HUES6 (cell line): ENCODE measurements at regions not wholly inside any gene's neighbourhood (a gene's known extent, or its start where the extent isn't known, plus 50 kb on each side); places are given as distances from the start of the nearest gene placed in this dataset.

ENCODE experiments used
- H3K27ac ChIP-seq: 2 replicates; pipeline ENCODE4 v1.7.0; 2013; ENCODE audit warnings: low read depth, mild to moderate bottlenecking, low read length, inconsistent platforms
- H3K27me3 ChIP-seq: 2 replicates; pipeline ENCODE4 v1.6.1; 2013; ENCODE audit warnings: low read length; ENCODE audit not compliant: control insufficient read depth, insufficient read depth
- H3K36me3 ChIP-seq: 2 replicates; pipeline ENCODE4 v1.6.1; 2013; ENCODE audit warnings: low read length; ENCODE audit not compliant: control insufficient read depth, insufficient read depth
- H3K4me1 ChIP-seq: 2 replicates; pipeline ENCODE4 v1.6.1; 2013; ENCODE audit warnings: low read length; ENCODE audit not compliant: control insufficient read depth, insufficient read depth
- H3K4me3 ChIP-seq: 2 replicates; pipeline ENCODE4 v1.5.1; 2013; ENCODE audit warnings: low read depth, low read length
- H3K9ac ChIP-seq: one replicate; pipeline ENCODE4 v1.6.1; 2013; ENCODE audit warnings: mild to moderate bottlenecking, low read length
- H3K9me3 ChIP-seq: 2 replicates; pipeline ENCODE4 v1.6.1; 2013; ENCODE audit warnings: low read depth, low read length; ENCODE audit not compliant: control insufficient read depth, insufficient read depth

DNA sequence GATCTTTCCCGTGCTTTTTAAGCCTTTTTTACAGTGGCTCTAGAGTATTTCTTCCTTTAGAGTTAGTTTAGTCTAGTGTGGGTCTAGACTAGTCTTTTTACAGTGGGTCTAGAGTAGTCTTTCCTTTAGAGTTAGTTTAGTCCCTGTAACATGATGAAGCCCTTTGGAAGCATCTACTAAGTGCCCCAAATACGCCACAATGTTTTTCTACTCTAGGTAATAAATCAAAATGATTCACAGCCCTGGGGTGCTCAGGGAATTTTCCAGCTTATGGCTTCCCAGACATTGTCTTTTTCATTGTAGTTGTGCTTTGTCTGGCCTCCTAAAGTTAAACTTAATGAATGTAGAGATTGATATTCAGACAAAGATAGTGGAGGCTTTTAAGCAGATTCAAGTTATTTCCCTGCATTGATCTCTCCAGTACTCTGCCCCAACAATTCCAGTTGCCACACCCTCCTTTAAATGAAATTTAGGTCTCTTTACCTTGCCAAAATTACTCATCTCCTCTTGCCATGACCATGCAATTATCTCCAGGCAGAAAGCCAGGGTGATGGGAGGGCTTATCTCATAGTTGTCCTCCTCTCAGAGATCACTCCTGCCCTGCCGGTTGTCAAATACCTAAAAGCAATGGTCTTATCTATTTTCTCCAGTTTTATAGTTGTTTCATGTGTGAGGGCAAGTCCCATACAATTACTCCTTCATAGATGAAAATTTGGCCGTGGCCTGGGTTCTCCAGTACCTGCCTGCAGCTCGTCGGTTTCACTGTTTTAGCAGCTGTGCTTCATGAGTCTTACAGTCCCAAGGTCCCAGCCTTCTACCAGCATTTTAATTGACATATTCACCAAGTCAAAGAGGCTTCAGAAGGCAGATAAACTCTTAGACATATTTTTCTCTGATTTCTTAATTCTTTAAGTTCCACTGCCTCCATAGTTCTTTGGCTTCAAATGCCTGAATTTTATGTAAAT is 794.0 kb upstream of the COX7C start:
- Histone ChIP-seq H3K27me3 (no peaks in the 10 kb centered on the region), H3K4me1 (no peaks in the 10 kb centered on the region), H3K27ac (no peak overlapping the region), H3K36me3 (no peaks in the 10 kb centered on the region), H3K4me3 (no peak overlapping the region), H3K9ac (no peak overlapping the region), H3K9me3 (no peaks in the 10 kb centered on the region)

DNA sequence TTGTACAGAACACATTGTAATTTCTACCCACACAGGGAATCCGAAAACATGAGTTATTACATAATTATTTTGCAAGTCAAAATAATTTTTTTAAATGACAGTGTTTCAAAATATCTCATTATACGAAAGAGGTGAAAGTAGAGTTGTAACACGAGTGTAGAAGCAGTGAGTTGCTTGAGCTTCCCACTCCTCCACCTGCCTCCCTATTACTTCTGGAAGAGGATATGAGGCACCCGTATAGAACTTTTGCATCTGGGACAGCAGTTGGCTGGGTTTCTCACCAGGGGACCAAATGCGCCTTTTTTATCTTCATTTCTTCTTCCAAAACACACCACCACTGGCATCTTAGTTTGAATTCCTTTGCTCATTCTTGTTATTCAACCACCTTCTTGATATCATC is 779.0 kb upstream of the COX7C start:
- no peak overlapping the region for H3K27ac ChIP-seq
- H3K4me1 ChIP-seq, result peaks cover 6% of the 10 kb centered on the region; the same call in 1 of the 2 replicates
- H3K9ac ChIP-seq, result no peak overlapping the region
- H3K4me3 ChIP-seq, result no peak overlapping the region
- no peaks in the 10 kb centered on the region for H3K9me3 ChIP-seq
- H3K27me3 ChIP-seq, result no peaks in the 10 kb centered on the region
- no peaks in the 10 kb centered on the region for H3K36me3 ChIP-seq

- Histone ChIP-seq H3K9ac (no peak overlapping the region), H3K4me1 (peaks cover 8% of the 10 kb centered on the region; the same call in 1 of the 2 replicates), H3K4me3 (no peak overlapping the region), H3K9me3 (no peaks in the 10 kb centered on the region), H3K36me3 (no peaks in the 10 kb centered on the region), H3K27ac (no peak overlapping the region), H3K27me3 (no peaks in the 10 kb centered on the region)
Measured at GRCh38 chr5:85841653-85842052, 776.1 kb upstream of the COX7C start.

- H3K36me3 ChIP-seq, result no peaks in the 10 kb centered on the region
Measured at GRCh38 chr5:85843535-85843934, 774.2 kb upstream of the COX7C start.

DNA sequence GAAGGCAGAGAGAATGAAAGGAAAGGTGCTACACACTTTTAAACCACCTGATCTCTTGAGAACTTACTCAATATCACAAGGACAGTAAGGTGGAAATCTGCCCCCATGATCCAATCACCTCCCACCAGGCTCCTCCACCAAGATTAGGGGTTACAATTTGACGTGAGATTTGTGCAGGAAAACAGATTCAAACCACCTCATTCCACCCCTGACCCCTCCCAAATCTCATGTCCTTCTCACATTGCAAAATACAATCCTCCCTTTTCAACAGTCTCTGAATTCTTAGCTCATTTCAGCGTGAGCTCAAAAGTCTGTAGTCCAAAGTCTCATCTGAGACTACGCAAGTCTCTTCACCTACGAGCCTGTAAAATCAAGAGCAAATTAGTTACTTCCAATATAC is 768.3 kb upstream of the COX7C start:
- H3K27ac ChIP-seq, result no peak overlapping the region
- no peaks in the 10 kb centered on the region for H3K36me3 ChIP-seq
- H3K27me3 ChIP-seq, result no peaks in the 10 kb centered on the region
- H3K4me1 ChIP-seq, result no peaks in the 10 kb centered on the region
- no peak overlapping the region for H3K4me3 ChIP-seq
- peaks cover 10% of the 10 kb centered on the region for H3K9me3 ChIP-seq
- no peak overlapping the region for H3K9ac ChIP-seq

More at GRCh38 chr5:85843535-85843934, 774.2 kb upstream of the COX7C start:
- Histone ChIP-seq H3K27me3 (no peaks in the 10 kb centered on the region), H3K27ac (no peak overlapping the region), H3K9me3 (no peaks in the 10 kb centered on the region), H3K4me1 (peaks cover 8% of the 10 kb centered on the region; the same call in 1 of the 2 replicates), H3K4me3 (no peak overlapping the region), H3K9ac (no peak overlapping the region)

DNA sequence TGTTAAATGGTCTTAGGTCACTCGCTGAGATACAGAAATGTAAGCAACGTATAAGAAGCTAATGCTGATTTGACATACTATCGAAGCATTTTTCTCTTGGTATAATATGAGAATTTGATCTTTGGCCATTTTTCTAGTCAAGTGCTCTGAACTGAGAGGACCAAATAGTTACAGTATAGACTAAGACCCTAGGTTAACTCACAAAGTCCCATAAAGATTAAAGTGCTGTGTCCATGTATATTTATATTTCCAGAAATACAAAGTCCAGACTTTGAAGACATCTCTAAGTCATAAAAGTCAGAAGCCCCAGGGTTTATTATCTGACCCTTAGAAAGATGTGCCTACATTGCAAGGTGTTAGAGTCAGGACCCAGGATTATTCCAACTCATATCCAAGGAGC is 752.4 kb upstream of the COX7C start:
- Histone ChIP-seq H3K9me3 (no peaks in the 10 kb centered on the region), H3K27ac (no peak overlapping the region), H3K4me3 (no peak overlapping the region), H3K4me1 (no peaks in the 10 kb centered on the region), H3K27me3 (no peaks in the 10 kb centered on the region), H3K9ac (no peak overlapping the region), H3K36me3 (no peaks in the 10 kb centered on the region)

- H3K4me3 ChIP-seq, result no peak overlapping the region
- H3K9me3 ChIP-seq, result no peaks in the 10 kb centered on the region
- no peaks in the 10 kb centered on the region for H3K36me3 ChIP-seq
- H3K27ac ChIP-seq, result no peak overlapping the region
- H3K4me1 ChIP-seq, result no peaks in the 10 kb centered on the region
- H3K27me3 ChIP-seq, result no peaks in the 10 kb centered on the region
- H3K9ac ChIP-seq, result no peak overlapping the region
Measured at GRCh38 chr5:85868070-85868469, 749.7 kb upstream of the COX7C start.

DNA sequence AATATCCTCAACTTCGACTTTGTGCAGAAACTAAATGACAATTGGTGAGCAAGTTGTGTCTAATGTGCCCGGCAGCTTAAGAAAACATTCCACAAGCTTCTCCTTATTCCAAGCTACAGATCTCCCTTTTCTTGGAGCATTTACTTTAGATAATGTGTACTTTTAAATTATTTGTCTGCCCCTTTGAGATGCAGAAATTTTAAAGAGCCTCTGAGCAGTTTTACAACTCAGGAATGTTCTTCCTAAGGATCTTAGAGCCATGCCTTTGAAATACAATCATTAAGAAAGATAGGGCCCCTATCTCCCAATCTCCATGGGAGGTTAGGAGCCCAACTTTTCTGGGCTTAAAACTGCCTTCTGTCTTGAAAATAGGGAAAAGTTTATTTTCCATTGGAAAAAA is 723.7 kb upstream of the COX7C start:
- Histone ChIP-seq H3K4me1 (peaks cover 19% of the 10 kb centered on the region), H3K36me3 (no peaks in the 10 kb centered on the region), H3K9ac (no peak overlapping the region), H3K27ac (peak overlapping the region; percentile 41; the same call in 1 of the 2 replicates), H3K9me3 (no peaks in the 10 kb centered on the region), H3K27me3 (peaks cover 69% of the 10 kb centered on the region), H3K4me3 (peak overlapping the region; percentile 5; the same call in 1 of the 2 replicates)

- no peaks in the 10 kb centered on the region for H3K9me3 ChIP-seq
- peaks cover 61% of the 10 kb centered on the region for H3K27me3 ChIP-seq
- H3K36me3 ChIP-seq, result no peaks in the 10 kb centered on the region
- no peak overlapping the region for H3K27ac ChIP-seq
- no peak overlapping the region for H3K4me3 ChIP-seq
- peaks cover 19% of the 10 kb centered on the region for H3K4me1 ChIP-seq
- H3K9ac ChIP-seq, result no peak overlapping the region
Measured at GRCh38 chr5:85896514-85896913, 721.2 kb upstream of the COX7C start.

- H3K9ac ChIP-seq, result no peak overlapping the region
- H3K36me3 ChIP-seq, result no peaks in the 10 kb centered on the region
- H3K27me3 ChIP-seq, result no peaks in the 10 kb centered on the region
- H3K9me3 ChIP-seq, result no peaks in the 10 kb centered on the region
- H3K27ac ChIP-seq, result no peak overlapping the region
- no peak overlapping the region for H3K4me3 ChIP-seq
- H3K4me1 ChIP-seq, result no peaks in the 10 kb centered on the region
Measured at GRCh38 chr5:85906460-85906859, 711.3 kb upstream of the COX7C start.

GRCh38 chr5:85910335-85910734 is 707.4 kb upstream of the COX7C start:
- no peaks in the 10 kb centered on the region for H3K36me3 ChIP-seq
- no peaks in the 10 kb centered on the region for H3K4me1 ChIP-seq
- H3K9ac ChIP-seq, result no peak overlapping the region
- no peak overlapping the region for H3K4me3 ChIP-seq
- H3K27me3 ChIP-seq, result no peaks in the 10 kb centered on the region
- H3K9me3 ChIP-seq, result no peaks in the 10 kb centered on the region
- no peak overlapping the region for H3K27ac ChIP-seq
